Common myeloid progenitor, CD34-positive (primary cell): ENCODE measurements at regions not wholly inside any gene's neighbourhood (a gene's known extent, or its start where the extent isn't known, plus 50 kb on each side); places are given as distances from the start of the nearest gene placed in this dataset.

ENCODE experiments used
- CTCF ChIA-PET: fragments of 350-600 bp; sonication (Branson Sonifier 250); formaldehyde crosslinking; loops from one replicate; lab custom pipeline; 2021; ENCODE audit warnings: antibody characterized with exemption; lab: Charles Lee
- POLR2A ChIA-PET: fragments of 350-600 bp; sonication (Branson Sonifier 250); formaldehyde crosslinking; loops from one replicate; lab custom pipeline; 2021; ENCODE audit warnings: antibody characterized with exemption; lab: Charles Lee
- DNase-seq, 3 donors: peaks; one replicate each; pipeline versions ENCODE4 v3.0.0 to v3.0.0-alpha.2; 2013
- H3K27ac ChIP-seq, 2 experiments: 1 replicate in 1 of 2; 2 replicates in 1 of 2; pipeline ENCODE4 v1.7.0; 2013; ENCODE audit warnings: inconsistent platforms in 2 of 2, low read length in 2 of 2, mild to moderate bottlenecking in 2 of 2, low read depth in 1 of 2, moderate library complexity in 1 of 2; ENCODE audit not compliant: severe bottlenecking in 2 of 2, insufficient read depth in 1 of 2, poor library complexity in 1 of 2
- H3K27me3 ChIP-seq, 5 experiments: replicated peaks in 2 of 5; 1 replicate in 3 of 5; 2 replicates in 2 of 5; pipeline versions ENCODE4 v1.6.1 to v1.7.0; 2013; ENCODE audit warnings: low read length in 4 of 5, mild to moderate bottlenecking in 2 of 5, moderate library complexity in 2 of 5, inconsistent platforms in 1 of 5; ENCODE audit not compliant: insufficient read depth in 5 of 5, control insufficient read depth in 4 of 5
- H3K36me3 ChIP-seq, 4 experiments: 1 replicate in 2 of 4; 2 replicates in 2 of 4; pipeline versions ENCODE4 v1.6.1 to v1.7.0; 2013; ENCODE audit warnings: low read length in 3 of 4, control low read depth in 1 of 4, mild to moderate bottlenecking in 1 of 4; ENCODE audit not compliant: control insufficient read depth in 4 of 4, insufficient read depth in 4 of 4
- H3K4me1 ChIP-seq, 4 experiments: 1 replicate in 3 of 4; 2 replicates in 1 of 4; pipeline versions ENCODE4 v1.6.1 to v1.7.1; 2013; ENCODE audit warnings: low read length in 3 of 4, mild to moderate bottlenecking in 3 of 4, control low read depth in 1 of 4, inconsistent platforms in 1 of 4, moderate library complexity in 1 of 4; ENCODE audit not compliant: control insufficient read depth in 4 of 4, insufficient read depth in 4 of 4; ENCODE audit errors: control extremely low read depth in 1 of 4
- H3K4me3 ChIP-seq, 7 experiments: 1 replicate in 4 of 7; 2 replicates in 3 of 7; pipeline versions ENCODE4 v1.5.1 to v1.7.0; 2013; ENCODE audit warnings: mild to moderate bottlenecking in 7 of 7, low read length in 6 of 7, moderate library complexity in 6 of 7, inconsistent platforms in 2 of 7, low read depth in 2 of 7, control low read depth in 1 of 7; ENCODE audit not compliant: insufficient read depth in 4 of 7, control insufficient read depth in 1 of 7; ENCODE audit errors: extremely low read depth in 1 of 7
- H3K9me3 ChIP-seq, 5 experiments: 1 replicate in 4 of 5; 2 replicates in 1 of 5; pipeline versions ENCODE4 v1.6.1 to v1.7.1; 2013; ENCODE audit warnings: low read length in 4 of 5, mild to moderate bottlenecking in 2 of 5, inconsistent platforms in 1 of 5, low read depth in 1 of 5, moderate library complexity in 1 of 5; ENCODE audit not compliant: control insufficient read depth in 4 of 5, insufficient read depth in 2 of 5; ENCODE audit errors: control extremely low read depth in 1 of 5
- WGBS: methylation state at CpG from one replicate; pipeline ENCODE4 v1.1.5; 2013; ENCODE audit not compliant: insufficient coverage; 5-methylcytosine and 5-hydroxymethylcytosine counted together

DNA sequence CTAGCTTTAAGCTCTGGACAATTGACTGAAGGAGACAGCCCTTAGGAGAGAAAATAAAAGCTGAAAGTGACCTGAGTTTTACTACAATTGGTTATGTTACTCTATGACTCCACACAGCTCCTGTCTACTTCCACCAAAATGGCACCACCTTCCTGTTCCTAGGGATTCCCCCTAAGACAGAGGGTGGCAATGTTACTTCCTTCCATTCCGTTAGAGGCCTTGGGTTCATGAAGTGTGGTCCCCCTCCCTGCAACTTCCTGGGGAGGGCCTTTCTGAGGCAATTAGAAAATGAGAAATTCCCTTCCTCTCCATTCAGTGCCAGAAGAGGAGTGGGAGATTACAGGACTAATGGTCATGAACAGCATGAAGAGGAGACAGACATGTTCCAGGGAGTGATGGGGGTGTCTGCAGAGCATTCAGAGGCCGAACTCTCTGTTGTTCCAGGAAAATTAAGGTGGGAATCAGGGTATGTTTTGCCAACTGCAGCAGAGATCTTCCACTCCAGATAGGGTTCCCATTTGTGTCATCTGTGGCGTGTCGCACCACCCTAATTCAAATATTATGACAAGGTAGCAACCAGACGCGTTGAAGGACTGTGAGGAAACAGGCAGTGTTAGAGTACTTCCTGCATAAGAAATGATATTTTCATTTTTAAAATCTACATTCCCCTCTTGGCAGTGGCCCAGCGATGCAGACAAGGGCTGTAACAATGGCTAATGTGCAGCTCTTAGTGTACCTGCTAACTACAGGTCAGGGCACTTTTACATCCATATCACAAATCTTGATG is 53.1 kb upstream of the TRIM67 start:
- Histone ChIP-seq H3K4me1 (peaks cover 6 to 34% (median 16%) of the 10 kb centered on the region in 4 experiments), H3K27me3 (peaks cover 0 to 1% (median 0%) of the 10 kb centered on the region in 5 experiments), H3K4me3 (peak overlapping the region in 3 of 7 experiments; percentile 23 to 49 (median 35)), H3K9me3 (peaks cover 0 to 13% (median 2%) of the 10 kb centered on the region in 5 experiments), H3K36me3 (no peaks in the 10 kb centered on the region), H3K27ac (no peak overlapping the region)
- DNase-seq = peak; percentile 41 to 87 (median 84)
- CTCF ChIA-PET = interaction anchor here (1.0 to 1.4 kb wide), 2 partner anchors 17 to 102 kb away, joined by 3 read pairs; no protein-coding TSS in a partner anchor
- POLR2A ChIA-PET = interaction anchor here (0.6 kb wide), 1 partner anchor 758 kb away, joined by 3 read pairs; no protein-coding TSS in a partner anchor
- WGBS = 0% methylated on average over 5 of the region's 7 CpGs

DNA sequence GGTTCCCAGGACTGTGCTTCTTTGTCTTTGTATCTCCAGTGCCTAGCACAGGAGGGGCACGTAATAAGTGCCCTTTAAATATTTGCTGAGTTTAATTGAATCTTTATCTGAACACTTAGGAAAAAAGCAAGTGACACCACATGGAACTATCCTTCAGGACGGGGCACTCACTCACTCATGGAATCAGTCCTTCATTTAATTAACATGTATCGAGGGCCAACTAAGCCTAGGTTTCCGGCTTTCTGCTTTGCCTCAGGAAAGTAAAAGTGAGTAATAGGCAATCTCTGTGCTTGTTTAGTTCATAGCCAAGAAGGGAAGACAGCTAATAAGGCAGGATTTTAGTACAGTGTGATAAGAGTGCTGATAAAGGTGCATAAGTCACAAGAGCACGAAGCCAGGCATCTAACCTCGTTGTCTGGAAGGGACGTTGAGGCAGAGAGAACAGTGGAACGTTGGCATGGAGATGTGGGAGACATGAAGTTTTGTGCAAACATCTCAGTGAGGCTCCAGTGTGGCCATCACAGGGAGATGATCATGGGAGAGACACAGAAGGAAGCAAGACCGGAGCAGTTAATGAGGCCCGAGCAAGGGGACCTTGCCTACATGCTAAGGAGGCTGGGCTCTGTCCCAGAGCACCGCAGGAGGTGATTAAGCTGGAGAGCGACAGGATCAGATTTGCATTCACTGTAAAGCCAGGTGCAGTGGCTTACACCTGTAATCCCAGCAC is 54.1 kb upstream of the TRIM67 start:
- DNase-seq = no peak
- Histone ChIP-seq H3K36me3 (no peaks in the 10 kb centered on the region), H3K27ac (no peak overlapping the region), H3K4me1 (peaks cover 6 to 34% (median 16%) of the 10 kb centered on the region in 4 experiments), H3K9me3 (peaks cover 0 to 13% (median 2%) of the 10 kb centered on the region in 5 experiments), H3K4me3 (no peak overlapping the region), H3K27me3 (no peaks in the 10 kb centered on the region)
- POLR2A ChIA-PET = no interaction called here
- CTCF ChIA-PET = interaction anchor here (1.1 kb wide), 1 partner anchor 16 kb away, joined by 3 read pairs; no protein-coding TSS in a partner anchor
- 96% methylated on average over 11 of the region's 12 CpGs for WGBS

DNA sequence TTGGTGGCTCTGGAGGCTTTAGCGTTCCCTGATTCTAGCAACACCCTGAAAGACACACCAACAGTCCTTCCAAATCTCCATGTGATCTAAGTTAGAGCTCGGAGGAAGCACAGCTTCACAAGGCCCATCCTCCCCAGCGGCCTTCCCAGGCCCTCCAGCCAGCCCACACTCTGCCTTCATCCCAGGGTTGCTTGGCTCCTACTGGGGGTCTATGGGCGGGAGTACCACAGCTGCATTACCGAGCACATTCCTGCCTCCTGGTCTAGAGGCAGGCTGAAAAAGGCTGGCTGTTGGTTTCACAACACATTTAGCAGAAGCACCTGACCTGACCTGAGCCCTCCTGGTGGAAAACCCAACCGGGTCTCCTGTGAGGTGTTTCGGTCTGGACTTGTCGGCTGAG is 54.7 kb upstream of the TRIM67 start:
- Histone ChIP-seq H3K36me3 (no peaks in the 10 kb centered on the region), H3K27ac (no peak overlapping the region), H3K4me3 (no peak overlapping the region), H3K4me1 (peaks cover 6 to 34% (median 16%) of the 10 kb centered on the region in 4 experiments), H3K27me3 (no peaks in the 10 kb centered on the region), H3K9me3 (peaks cover 0 to 9% (median 2%) of the 10 kb centered on the region in 5 experiments)
- no peak for DNase-seq
- POLR2A ChIA-PET = no interaction called here
- CTCF ChIA-PET = interaction anchor here (0.8 to 1.1 kb wide), 2 partner anchors 15 to 54 kb away, joined by 3 read pairs; no protein-coding TSS in a partner anchor
- 95% methylated on average over 8 of the region's 8 CpGs for WGBS

DNA sequence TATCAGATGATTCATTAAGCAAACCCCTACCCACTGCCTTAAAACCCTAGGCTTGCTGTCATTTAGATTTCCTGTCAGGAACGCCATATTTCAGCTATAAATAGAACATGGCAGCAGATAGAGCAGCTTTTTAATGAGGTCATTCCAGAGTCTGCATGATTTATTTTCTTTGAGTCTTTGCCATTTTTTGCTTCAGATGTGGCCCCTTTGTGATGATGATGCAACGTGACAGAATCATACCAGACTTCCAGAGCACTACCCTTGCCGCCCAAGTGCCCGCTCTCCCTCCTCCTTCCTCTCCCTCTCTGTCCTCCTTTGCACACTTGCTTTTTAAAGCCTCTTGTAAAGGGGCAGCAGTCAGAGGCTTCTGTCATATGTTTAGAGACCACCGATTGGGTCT is 55.5 kb upstream of the TRIM67 start:
- 0% methylated on average over 3 of the region's 5 CpGs for WGBS
- CTCF ChIA-PET = interaction anchor here (0.8 kb wide), 1 partner anchor 53 kb away, joined by 3 read pairs; no protein-coding TSS in a partner anchor

DNA sequence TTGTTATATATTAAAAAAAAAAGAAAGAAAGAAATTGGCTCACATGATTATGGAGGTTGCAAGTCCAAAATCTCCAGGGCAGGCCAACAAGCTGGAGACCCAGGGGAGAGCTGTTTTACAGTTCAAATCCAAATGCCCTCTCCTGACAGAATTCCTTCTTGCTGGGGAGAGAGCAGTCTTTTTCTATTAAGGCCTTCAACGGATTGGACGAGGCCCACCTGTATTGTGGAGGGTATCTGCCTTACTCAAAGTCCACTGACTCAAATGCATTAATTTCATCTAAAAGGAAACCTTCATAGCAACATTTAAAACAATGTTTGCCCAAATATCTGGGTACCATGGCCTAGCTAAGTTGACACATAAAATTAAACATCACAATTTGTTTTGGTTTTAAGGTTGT is 56.9 kb upstream of the TRIM67 start:
- Histone ChIP-seq H3K27ac (no peak overlapping the region), H3K4me3 (no peak overlapping the region), H3K36me3 (no peaks in the 10 kb centered on the region), H3K4me1 (peaks cover 6 to 34% (median 16%) of the 10 kb centered on the region in 4 experiments), H3K9me3 (no peaks in the 10 kb centered on the region), H3K27me3 (no peaks in the 10 kb centered on the region)
- WGBS = no CpG with 5 or more reads among the region's 2 CpGs
- CTCF ChIA-PET = interaction anchor here (0.6 kb wide), 2 partner anchors 35 to 432 kb away, joined by 3 to 4 read pairs; no protein-coding TSS in a partner anchor
- no peak for DNase-seq
- POLR2A ChIA-PET = no interaction called here

More for the DNA sequence above, 55.5 kb upstream of the TRIM67 start:
- POLR2A ChIA-PET = no interaction called here
- peaks cover 6 to 34% (median 16%) of the 10 kb centered on the region in 4 experiments for H3K4me1 ChIP-seq
- H3K27ac ChIP-seq = no peak overlapping the region
- no peak overlapping the region for H3K4me3 ChIP-seq
- DNase-seq = peak; percentile 42 to 86 (median 80)
- peaks cover 0 to 3% (median 0%) of the 10 kb centered on the region in 5 experiments for H3K9me3 ChIP-seq
- H3K36me3 ChIP-seq = no peaks in the 10 kb centered on the region
- no peaks in the 10 kb centered on the region for H3K27me3 ChIP-seq

DNA sequence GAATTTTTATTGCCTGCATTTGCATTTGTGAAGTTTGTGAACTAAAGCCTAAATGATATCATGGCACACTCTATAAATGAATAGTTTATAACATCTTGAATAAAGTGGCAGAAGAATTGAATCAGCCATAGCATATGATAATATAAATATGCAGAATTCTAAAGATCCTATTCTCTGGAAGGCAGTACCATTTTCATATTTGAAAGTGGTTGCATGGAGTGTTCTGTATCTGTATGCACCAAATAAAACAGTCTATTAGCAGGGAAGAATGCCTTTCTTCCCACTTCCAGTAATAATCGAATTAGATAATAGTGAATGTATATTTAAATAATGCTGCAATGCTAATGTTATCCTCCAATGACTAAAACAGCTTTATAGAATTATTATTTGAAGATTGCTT is 57.9 kb upstream of the TRIM67 start:
- Histone ChIP-seq H3K9me3 (no peaks in the 10 kb centered on the region), H3K27me3 (peaks cover 0 to 1% (median 0%) of the 10 kb centered on the region in 5 experiments), H3K27ac (no peak overlapping the region), H3K4me3 (no peak overlapping the region), H3K36me3 (no peaks in the 10 kb centered on the region), H3K4me1 (peaks cover 6 to 26% (median 13%) of the 10 kb centered on the region in 4 experiments)
- CTCF ChIA-PET = no interaction called here
- DNase-seq = no peak
- POLR2A ChIA-PET = no interaction called here
- WGBS = no CpG with 5 or more reads among the region's 1 CpG
